Natural killer cell treated with Interleukin-12 subunit alpha and Interleukin-12 subunit beta and Interleukin-15 and Interleukin-18, amount 100 ng/mL, for 72 hours (primary cell): ENCODE measurements at regions not wholly inside any gene's neighbourhood (a gene's known extent, or its start where the extent isn't known, plus 50 kb on each side); places are given as distances from the start of the nearest gene placed in this dataset.

Experiments
- ATAC-seq, 2 donors: fragments of 150-1000 bp; cut with Tn5 transposase in 1 of 2; sonication (Bioruptor Pico), chemical (Tn5 transposase) in 1 of 2; 2 replicates each; pipeline ENCODE4 v1.10.0; 2021
- DNase-seq: peaks from one replicate; pipeline ENCODE4 v3.0.0; 2022; ENCODE audit warnings: low spot score
- H3K27ac Mint-ChIP-seq, 2 donors: 1 replicate in 1 of 2; 2 replicates in 1 of 2; pipeline ENCODE4 v1.8.0; 2022; ENCODE audit warnings: mixed read lengths in 2 of 2, mild to moderate bottlenecking in 1 of 2, moderate library complexity in 1 of 2
- H3K27me3 Mint-ChIP-seq, 2 donors: 1 replicate in 1 of 2; 2 replicates in 1 of 2; pipeline ENCODE4 v1.8.0; 2022; ENCODE audit warnings: mixed read lengths in 2 of 2
- H3K36me3 Mint-ChIP-seq: one replicate; pipeline ENCODE4 v1.8.0; 2022; ENCODE audit warnings: mixed read lengths
- H3K4me1 Mint-ChIP-seq, 2 donors: 1 replicate in 1 of 2; 2 replicates in 1 of 2; pipeline ENCODE4 v1.8.0; 2022; ENCODE audit warnings: low read depth in 2 of 2, mixed read lengths in 2 of 2, mild to moderate bottlenecking in 1 of 2
- H3K4me3 Mint-ChIP-seq: one replicate; pipeline ENCODE4 v1.8.0; 2022; ENCODE audit warnings: mixed read lengths
- H3K9me3 Mint-ChIP-seq: 2 replicates; pipeline ENCODE4 v1.8.0; 2022; ENCODE audit warnings: mixed read lengths

DNA sequence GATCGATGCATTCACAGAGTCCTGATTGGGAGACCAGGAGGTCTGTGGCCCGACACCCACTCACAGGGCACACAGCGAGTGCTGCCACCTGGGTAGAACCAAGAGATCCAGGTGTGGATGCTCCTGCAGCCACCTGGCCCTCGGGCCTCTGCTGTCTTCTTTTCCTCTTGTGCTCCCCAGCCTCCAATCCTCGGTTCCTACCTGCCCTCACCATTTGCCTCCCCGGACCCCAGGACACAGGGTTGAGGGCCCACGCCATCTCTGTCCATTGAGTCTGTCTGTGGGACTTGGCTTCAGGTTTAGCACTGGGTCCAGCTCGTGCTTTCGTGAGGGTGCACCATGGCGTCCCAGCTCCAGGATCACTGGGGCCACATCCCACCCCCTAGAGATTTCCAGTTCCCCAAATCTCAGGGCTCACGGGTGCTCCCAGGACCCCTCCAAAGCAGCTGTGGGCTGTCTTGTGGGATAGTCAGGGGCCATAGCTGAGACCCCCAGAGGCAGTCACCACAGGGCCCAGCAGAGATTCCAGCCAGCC, 591.1 kb downstream of the BRD1 start:
- H3K4me3 Mint-ChIP-seq, result no peak overlapping the region
- ATAC-seq (no peak), DNase-seq (no peak)
- no peaks in the 10 kb centered on the region for H3K36me3 Mint-ChIP-seq
- no peaks in the 10 kb centered on the region for H3K9me3 Mint-ChIP-seq
- H3K4me1 Mint-ChIP-seq, result no peaks in the 10 kb centered on the region
- no peak overlapping the region for H3K27ac Mint-ChIP-seq
- H3K27me3 Mint-ChIP-seq, result peaks cover under 1 to 2% of the 10 kb centered on the region in 2 donors

DNA sequence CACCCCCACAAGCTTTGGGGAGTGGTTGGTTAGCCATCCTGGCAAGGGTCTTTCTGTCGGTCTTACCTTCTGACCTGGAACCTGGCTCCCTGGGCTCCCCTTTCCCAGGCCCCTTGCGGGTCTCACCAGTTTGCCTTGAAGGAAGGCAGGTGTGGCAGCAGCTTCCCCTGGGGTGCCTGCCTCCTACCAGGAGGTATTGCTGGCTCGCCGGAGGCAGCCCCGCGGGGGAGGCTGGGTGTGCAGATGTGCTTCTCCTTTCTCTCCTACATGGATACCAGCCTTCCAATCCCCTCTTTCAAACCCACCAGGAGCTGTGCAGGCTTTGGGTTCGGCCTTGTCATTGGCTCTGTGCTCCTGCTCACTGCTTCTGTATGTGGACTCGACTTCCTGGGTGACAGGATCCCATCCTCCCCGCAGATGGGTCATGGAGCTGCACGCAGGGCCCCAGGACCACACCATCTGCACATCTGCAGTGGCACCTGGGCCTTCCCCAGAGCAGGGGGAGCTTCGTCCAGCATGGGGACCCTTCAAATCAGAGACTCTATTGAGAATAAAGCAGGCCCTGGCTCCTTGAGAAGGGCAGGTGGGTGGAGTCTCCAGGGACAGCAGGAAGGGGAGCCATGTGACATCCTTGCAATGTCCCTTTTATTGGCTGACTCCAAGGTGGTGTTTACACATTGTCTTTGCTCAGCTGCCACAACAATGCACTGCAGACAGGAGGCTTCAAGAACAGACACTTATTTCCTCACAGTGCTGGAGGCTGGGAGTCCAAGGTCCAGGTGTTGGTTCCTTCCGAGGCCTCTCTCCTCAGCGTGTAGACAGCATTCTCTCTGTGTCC, 592.0 kb downstream of the BRD1 start:
- H3K27ac Mint-ChIP-seq, result no peak overlapping the region
- H3K4me1 Mint-ChIP-seq, result no peaks in the 10 kb centered on the region
- H3K36me3 Mint-ChIP-seq, result no peaks in the 10 kb centered on the region
- no peak for ATAC-seq
- no peak for DNase-seq
- peaks cover 2 to 5% of the 10 kb centered on the region in 2 donors for H3K27me3 Mint-ChIP-seq
- H3K9me3 Mint-ChIP-seq, result no peaks in the 10 kb centered on the region
- no peak overlapping the region for H3K4me3 Mint-ChIP-seq

DNA sequence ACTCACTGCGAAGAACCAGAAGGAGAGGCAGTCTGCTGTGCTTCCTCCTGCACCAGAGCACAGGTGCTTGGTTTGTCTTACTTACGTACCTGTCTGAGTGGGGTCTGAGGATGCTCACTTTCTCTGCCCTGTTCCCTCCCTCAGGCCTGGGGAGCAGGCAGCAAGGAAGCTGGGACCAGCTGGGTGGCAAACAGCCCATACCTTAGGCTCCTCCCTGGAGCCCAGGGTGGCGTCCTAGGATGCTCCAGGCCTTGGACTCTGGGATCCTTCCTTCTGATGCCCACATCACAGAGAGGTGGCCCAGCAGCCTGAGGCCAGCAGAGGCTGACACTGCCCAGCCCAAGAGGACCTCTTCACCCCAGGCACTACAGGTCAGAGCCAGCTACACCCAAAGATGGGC, 593.2 kb downstream of the BRD1 start:
- peaks cover 2 to 5% of the 10 kb centered on the region in 2 donors for H3K27me3 Mint-ChIP-seq
- no peaks in the 10 kb centered on the region for H3K9me3 Mint-ChIP-seq
- ATAC-seq, result no peak
- no peaks in the 10 kb centered on the region for H3K4me1 Mint-ChIP-seq
- no peak for DNase-seq
- H3K27ac Mint-ChIP-seq, result no peak overlapping the region
- H3K4me3 Mint-ChIP-seq, result no peak overlapping the region
- H3K36me3 Mint-ChIP-seq, result no peaks in the 10 kb centered on the region

DNA sequence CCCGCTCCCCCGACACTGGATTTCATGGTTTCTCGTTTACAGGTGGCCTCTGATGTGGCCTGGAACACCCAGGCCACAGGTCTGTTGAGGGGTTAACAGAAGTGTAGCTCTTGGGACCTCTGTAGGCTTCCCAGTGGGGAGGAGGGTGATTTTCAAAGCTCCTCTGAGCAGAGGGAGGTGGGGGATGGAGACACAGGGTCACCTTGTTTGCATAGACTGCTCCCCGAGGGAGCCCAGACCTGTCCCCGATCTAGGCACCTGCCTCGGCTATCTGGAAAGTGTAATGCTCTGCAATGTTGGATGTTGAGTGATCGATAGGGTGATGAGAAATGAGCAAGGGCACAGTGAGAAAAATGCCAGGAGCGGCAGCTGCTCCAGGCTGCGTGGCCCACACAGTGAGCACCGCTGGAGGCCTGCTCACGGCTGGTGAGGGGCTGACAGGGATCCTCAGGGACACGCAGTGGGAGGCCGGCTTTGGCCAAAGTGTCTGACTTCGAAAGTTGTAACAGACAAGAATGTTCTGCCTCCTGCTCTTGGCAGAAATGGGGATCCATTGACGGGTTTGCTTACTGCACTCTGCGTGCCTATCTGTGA, 594.1 kb downstream of the BRD1 start:
- ATAC-seq, result no peak
- DNase-seq, result no peak
- no peaks in the 10 kb centered on the region for H3K9me3 Mint-ChIP-seq
- no peaks in the 10 kb centered on the region for H3K36me3 Mint-ChIP-seq
- H3K27ac Mint-ChIP-seq, result no peak overlapping the region
- H3K4me3 Mint-ChIP-seq, result no peak overlapping the region
- H3K27me3 Mint-ChIP-seq, result peaks cover 2 to 5% of the 10 kb centered on the region in 2 donors
- no peaks in the 10 kb centered on the region for H3K4me1 Mint-ChIP-seq

DNA sequence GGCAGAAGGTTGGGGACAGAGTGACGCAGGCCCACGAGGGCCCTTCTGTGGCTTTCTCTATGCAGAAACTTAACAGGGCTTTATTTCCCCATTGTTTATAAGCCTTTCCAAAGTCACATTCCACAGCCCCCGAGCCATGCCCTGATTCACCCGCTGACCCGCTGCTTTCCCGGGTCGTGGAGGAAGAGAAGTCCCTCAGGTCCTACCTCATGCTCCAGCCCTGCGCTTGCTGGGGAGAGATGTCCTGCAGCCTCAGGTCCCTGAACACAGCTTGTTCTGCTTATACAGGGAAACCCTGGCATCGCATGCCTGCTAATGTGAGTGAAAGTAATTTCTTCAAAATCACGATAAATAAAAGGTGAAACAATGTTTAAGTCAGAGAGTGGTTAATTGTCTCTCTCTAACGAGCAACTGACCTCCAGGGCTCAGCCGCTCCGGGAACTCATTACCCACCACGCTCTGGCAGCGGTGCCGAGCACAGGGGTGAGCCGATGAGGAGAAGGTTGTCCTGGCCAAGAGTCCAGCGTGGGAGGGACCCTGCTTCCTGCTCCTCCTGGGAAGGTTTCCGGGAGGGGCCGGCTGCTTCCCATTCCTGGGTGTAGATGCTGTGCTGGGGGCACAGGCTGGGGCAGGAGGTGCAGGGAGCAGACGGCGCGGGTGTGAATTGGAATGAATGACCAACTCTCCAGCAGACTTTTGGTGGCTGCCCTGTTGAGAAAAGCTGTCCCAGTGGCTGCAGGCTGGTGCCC, 595.2 kb downstream of the BRD1 start:
- Mint-ChIP-seq H3K27ac (no peak overlapping the region), H3K36me3 (no peaks in the 10 kb centered on the region)

DNA sequence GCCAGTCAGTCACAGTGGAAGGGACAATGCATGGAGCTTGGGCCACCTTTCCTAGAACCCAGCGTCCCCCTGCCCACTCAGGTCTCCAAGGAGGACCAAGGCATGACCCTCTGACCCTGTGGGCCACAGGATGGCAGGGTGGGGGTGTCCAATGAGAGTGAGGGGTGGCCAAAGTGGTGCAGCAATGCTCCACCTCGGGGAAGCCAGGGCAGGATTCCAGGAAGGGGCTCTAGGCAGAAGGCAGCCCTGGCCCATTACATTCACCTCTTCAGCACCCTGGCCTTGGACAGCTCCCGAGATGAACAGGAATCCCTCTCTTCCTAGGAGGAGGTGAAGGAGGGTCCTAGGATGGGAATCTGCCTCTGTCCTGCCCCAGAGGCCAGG, 597.5 kb downstream of the BRD1 start:
- no peaks in the 10 kb centered on the region for H3K9me3 Mint-ChIP-seq
- no peak overlapping the region for H3K4me3 Mint-ChIP-seq
- ATAC-seq (peak in 1 of 2 donors; percentile 21), DNase-seq (no peak)
- peaks cover 4 to 23% of the 10 kb centered on the region in 2 donors for H3K27me3 Mint-ChIP-seq
- H3K36me3 Mint-ChIP-seq, result no peaks in the 10 kb centered on the region
- no peak overlapping the region for H3K27ac Mint-ChIP-seq
- no peaks in the 10 kb centered on the region for H3K4me1 Mint-ChIP-seq

More for the DNA sequence above, 595.2 kb downstream of the BRD1 start:
- no peak for ATAC-seq
- Mint-ChIP-seq H3K4me1 (no peaks in the 10 kb centered on the region), H3K9me3 (no peaks in the 10 kb centered on the region), H3K4me3 (no peak overlapping the region), H3K27me3 (peaks cover 2 to 7% of the 10 kb centered on the region in 2 donors)
- DNase-seq, result no peak

DNA sequence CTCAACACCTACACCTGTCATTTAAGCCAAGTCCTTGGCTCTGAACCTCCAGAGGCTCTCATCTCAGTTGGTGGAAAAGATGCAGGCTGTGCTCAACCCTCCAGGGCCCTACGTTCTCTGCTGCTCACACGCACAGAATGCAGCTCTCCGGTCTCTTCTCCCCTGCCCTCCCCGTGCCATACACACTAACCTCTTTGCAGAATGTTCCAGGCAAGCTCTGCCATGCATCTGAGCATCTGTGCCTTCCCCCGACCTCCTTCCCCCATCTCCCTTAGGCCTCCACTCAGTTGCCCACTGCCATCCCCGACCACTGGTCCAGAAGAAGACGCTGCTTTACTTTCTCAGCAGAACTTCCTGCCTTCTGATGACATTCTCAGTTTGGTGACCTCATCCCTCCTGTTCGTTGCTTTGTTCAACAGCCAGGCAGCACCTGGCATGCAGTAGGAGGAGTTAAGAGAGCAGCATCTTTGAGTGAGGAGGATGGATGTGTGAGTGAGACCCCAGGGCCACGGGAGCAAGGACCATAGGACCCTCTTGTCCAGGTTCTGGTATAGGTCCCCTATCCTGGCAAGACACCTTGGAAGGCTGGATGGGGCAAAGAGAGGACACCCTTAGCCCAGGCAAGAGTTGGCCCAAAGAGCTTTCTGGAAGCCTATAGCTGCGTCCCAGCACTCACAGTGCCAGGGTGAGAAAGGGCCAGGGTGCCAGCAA, 598.0 kb downstream of the BRD1 start:
- H3K36me3 Mint-ChIP-seq, result no peaks in the 10 kb centered on the region
- H3K27me3 Mint-ChIP-seq, result peaks cover 5 to 23% of the 10 kb centered on the region in 2 donors
- no peak overlapping the region for H3K27ac Mint-ChIP-seq
- no peaks in the 10 kb centered on the region for H3K9me3 Mint-ChIP-seq
- no peaks in the 10 kb centered on the region for H3K4me1 Mint-ChIP-seq
- DNase-seq (no peak), ATAC-seq (peak in 1 of 2 donors; percentile 24)
- no peak overlapping the region for H3K4me3 Mint-ChIP-seq

DNA sequence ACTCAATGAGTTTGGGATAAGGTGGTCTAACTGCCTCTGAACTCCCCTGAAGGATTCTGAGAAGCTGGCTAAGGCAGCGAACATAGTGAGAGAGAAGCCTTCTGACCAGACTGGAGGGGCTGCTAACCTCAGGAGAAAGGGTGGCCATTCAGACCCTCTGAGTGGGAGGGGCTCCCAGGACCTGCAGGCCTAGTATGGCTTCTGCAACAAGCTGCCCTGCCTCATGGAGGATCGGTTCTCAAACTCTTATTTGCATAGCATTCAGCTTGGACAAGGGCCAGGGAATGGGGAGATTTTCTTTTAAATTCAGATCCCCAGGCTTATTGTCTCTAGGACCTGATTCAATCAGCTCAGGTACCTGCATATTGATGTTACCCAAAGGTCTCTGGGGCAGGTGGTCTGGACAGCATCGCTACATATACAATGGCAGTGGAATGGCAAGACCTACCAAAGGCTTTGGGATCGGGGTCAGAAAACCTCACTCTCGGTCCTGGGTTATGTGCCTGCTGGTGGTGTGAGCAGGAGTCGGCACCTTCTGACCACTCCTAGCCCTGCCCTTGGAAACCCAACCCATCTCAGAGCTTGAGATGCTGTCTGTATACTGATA, 599.1 kb downstream of the BRD1 start:
- DNase-seq (no peak), ATAC-seq (no peak)
- Mint-ChIP-seq H3K27ac (no peak overlapping the region), H3K9me3 (no peaks in the 10 kb centered on the region), H3K4me1 (no peaks in the 10 kb centered on the region), H3K36me3 (no peaks in the 10 kb centered on the region), H3K27me3 (peaks cover 5 to 33% of the 10 kb centered on the region in 2 donors), H3K4me3 (no peak overlapping the region)

DNA sequence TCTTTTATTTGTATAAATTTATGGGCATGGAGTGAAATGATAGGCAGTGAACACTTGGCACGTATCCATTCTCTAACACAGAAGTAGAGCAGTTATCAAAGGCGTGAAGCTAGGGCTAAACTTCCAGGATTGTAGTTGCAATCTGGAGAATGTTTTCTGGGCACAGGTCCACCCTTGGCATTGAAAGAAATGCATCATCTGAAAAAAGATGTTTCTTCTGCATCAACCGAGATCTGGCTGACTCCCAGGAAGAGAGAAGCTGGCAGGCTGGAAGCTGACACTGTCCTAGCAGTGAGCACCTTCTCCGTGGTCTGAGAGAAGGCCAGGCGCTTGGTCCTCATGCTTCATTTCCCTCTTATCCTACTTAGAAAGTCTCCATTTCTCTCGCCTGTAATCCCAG, 600.0 kb downstream of the BRD1 start:
- Mint-ChIP-seq H3K36me3 (no peaks in the 10 kb centered on the region), H3K9me3 (no peaks in the 10 kb centered on the region), H3K4me3 (no peak overlapping the region), H3K27ac (no peak overlapping the region), H3K27me3 (peaks cover 5 to 41% of the 10 kb centered on the region in 2 donors), H3K4me1 (no peaks in the 10 kb centered on the region)
- ATAC-seq (no peak), DNase-seq (no peak)

DNA sequence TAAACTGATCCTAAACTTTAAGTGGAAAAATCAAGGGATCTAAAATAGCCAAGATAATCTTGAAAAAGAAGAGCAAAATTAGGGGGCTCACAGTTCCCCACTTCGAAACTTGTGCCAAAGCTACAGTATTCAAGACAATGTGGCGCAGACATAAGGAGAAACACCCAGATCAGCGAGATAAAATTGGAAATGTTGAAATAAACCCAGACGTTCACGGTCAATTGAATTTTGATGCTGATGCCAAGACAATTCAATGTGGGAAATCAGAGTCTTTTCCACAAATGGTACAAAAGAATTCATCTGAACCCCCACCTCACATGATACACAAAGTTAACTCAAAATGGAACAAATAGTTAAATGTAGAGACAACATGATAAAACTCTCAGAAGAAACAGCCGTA, 601.6 kb downstream of the BRD1 start:
- Mint-ChIP-seq H3K4me3 (no peak overlapping the region), H3K36me3 (no peaks in the 10 kb centered on the region), H3K27me3 (peaks cover 14 to 52% of the 10 kb centered on the region in 2 donors), H3K4me1 (no peaks in the 10 kb centered on the region), H3K27ac (no peak overlapping the region), H3K9me3 (no peaks in the 10 kb centered on the region)
- no peak for ATAC-seq
- DNase-seq, result no peak

DNA sequence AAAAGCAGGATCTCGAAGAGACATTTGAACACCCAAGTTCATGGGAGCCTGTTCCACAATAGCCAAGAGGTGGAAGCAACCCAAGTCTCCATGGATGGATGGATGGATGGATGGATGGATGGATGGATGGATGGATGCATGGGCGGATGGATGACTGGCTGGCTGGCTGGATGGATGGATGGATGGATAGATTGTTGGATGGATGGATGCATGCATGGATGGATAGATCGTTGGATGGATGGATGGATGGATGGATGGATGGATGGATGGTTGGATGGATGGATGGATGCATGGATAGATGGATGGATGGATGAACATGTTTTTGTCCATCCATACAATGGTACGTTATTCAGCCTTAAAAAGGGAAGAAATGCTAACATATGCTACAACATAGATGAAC, 603.4 kb downstream of the BRD1 start:
- Mint-ChIP-seq H3K27ac (no peak overlapping the region), H3K36me3 (peaks cover 4% of the 10 kb centered on the region), H3K9me3 (peaks cover 3% of the 10 kb centered on the region), H3K27me3 (peaks cover 22 to 66% of the 10 kb centered on the region in 2 donors), H3K4me1 (no peaks in the 10 kb centered on the region), H3K4me3 (no peak overlapping the region)
- ATAC-seq (no peak), DNase-seq (no peak)

DNA sequence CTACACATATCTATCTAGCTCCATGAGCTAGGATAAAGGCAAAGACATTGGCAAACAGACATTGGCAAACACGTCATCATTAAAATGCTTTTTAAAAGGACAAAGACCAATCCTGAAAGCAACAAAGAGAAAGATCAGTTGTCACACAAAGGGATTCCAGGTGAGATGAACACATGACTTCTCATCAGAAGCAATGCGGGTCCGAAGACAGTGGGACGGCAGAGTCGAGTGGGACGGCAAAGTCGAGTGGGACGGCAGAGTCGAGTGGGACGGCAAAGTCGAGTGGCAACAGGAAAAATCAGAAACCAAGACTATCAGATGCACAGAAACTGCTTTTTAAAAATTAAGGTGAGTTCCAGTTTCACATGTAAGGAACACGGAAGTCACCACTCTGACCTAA, 609.5 kb downstream of the BRD1 start:
- Mint-ChIP-seq H3K27ac (no peak overlapping the region), H3K4me1 (no peaks in the 10 kb centered on the region), H3K9me3 (peaks cover 9% of the 10 kb centered on the region), H3K27me3 (peaks cover 37 to 59% of the 10 kb centered on the region in 2 donors), H3K36me3 (peaks cover 17% of the 10 kb centered on the region), H3K4me3 (no peak overlapping the region)
- DNase-seq (no peak), ATAC-seq (no peak)

DNA sequence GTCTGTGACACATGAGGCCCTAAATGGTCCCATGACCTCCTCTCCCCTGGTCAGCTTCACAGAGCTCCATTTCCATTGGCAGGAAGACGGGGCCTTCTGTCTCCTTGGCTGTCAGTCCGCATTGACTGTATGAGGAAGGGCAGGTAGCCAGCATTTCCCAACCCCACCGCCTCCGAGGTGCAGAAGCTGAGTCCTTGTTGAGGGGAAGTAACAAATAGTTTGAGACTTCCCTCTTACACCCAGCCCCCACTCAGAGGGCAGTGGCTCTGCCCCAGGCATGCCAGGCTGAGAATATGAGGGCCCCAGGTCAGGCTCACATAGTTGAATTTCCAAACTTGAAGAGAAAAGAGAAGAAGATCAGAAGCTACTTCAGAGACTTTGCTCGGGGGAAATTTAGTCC, 611.1 kb downstream of the BRD1 start:
- Mint-ChIP-seq H3K9me3 (peaks cover 9% of the 10 kb centered on the region), H3K4me1 (no peaks in the 10 kb centered on the region), H3K36me3 (peaks cover 17% of the 10 kb centered on the region), H3K4me3 (no peak overlapping the region), H3K27me3 (peaks cover 33 to 43% of the 10 kb centered on the region in 2 donors), H3K27ac (no peak overlapping the region)
- DNase-seq (no peak), ATAC-seq (no peak)
